HG03066 (cell line): ENCODE measurements at regions not wholly inside any gene's neighbourhood (a gene's known extent, or its start where the extent isn't known, plus 50 kb on each side); places are given as distances from the start of the nearest gene placed in this dataset.
A peak's percentile ranks its signal among the peaks of the same experiment; 100 is the strongest.

Source experiments
- ATAC-seq: cut with Tn5 transposase; IDR thresholded peaks from one replicate; pipeline ENCODE4 v1.9.1; 2021; ENCODE audit warnings: low read depth; ENCODE audit not compliant: unreplicated experiment

GRCh38 chr3:147836330-147836729, 427.2 kb downstream of the ZIC1 start:
- ATAC-seq = no peak

- ATAC-seq = peak; percentile 57
These were observed 429.5 kb downstream of the ZIC1 start for GRCh38 chr3:147838652-147839051.

- no peak for ATAC-seq
These were observed 434.2 kb downstream of the ZIC1 start for GRCh38 chr3:147843331-147843730.

- ATAC-seq = no peak
These were observed 437.1 kb downstream of the ZIC1 start for GRCh38 chr3:147846293-147846692.

GRCh38 chr3:147846854-147847478, 437.8 kb downstream of the ZIC1 start:
- ATAC-seq = no peak

GRCh38 chr3:147851062-147851461, 441.9 kb downstream of the ZIC1 start:
- no peak for ATAC-seq

GRCh38 chr3:147854542-147854941, 445.4 kb downstream of the ZIC1 start:
- ATAC-seq = no peak

- no peak for ATAC-seq
These were observed 455.7 kb downstream of the ZIC1 start for GRCh38 chr3:147864754-147865354.

- ATAC-seq = no peak
These were observed 457.4 kb downstream of the ZIC1 start for GRCh38 chr3:147866561-147866960.

- peak; percentile 52 for ATAC-seq
These were observed 463.4 kb downstream of the ZIC1 start for GRCh38 chr3:147872568-147872967.

- ATAC-seq = no peak
These were observed 466.3 kb downstream of the ZIC1 start for GRCh38 chr3:147875498-147875897.

GRCh38 chr3:147881933-147882332, 472.8 kb downstream of the ZIC1 start:
- ATAC-seq = no peak

GRCh38 chr3:147886879-147887278, 477.7 kb downstream of the ZIC1 start:
- no peak for ATAC-seq

- ATAC-seq = no peak
These were observed 478.6 kb downstream of the ZIC1 start for GRCh38 chr3:147887797-147888196.

GRCh38 chr3:147890114-147890513, 480.9 kb downstream of the ZIC1 start:
- peak; percentile 90 for ATAC-seq

GRCh38 chr3:147895509-147895908, 486.3 kb downstream of the ZIC1 start:
- no peak for ATAC-seq

- ATAC-seq = no peak
These were observed 491.7 kb downstream of the ZIC1 start for GRCh38 chr3:147900851-147901250.

- ATAC-seq = no peak
These were observed 493.9 kb downstream of the ZIC1 start for GRCh38 chr3:147903026-147903425.

- ATAC-seq = no peak
These were observed 495.3 kb downstream of the ZIC1 start for GRCh38 chr3:147904421-147904820.

- ATAC-seq = no peak
These were observed 497.1 kb downstream of the ZIC1 start for GRCh38 chr3:147906285-147906684.

GRCh38 chr3:147914532-147914931, 505.4 kb downstream of the ZIC1 start:
- no peak for ATAC-seq

GRCh38 chr3:147915057-147915456, 505.9 kb downstream of the ZIC1 start:
- no peak for ATAC-seq

- ATAC-seq = no peak
These were observed 510.3 kb downstream of the ZIC1 start for GRCh38 chr3:147919496-147919895.
